GM18861 (cell line): ENCODE measurements at regions not wholly inside any gene's neighbourhood (a gene's known extent, or its start where the extent isn't known, plus 50 kb on each side); places are given as distances from the start of the nearest gene placed in this dataset.

Experiments used
- ATAC-seq: cut with Tn5 transposase; IDR thresholded peaks from one replicate; pipeline ENCODE4 v1.9.1; 2021; ENCODE audit not compliant: unreplicated experiment

- ATAC-seq = no peak
These were observed 77.4 kb downstream of the PSMG1 start for GRCh38 chr21:39105836-39106235.

GRCh38 chr21:39105341-39105765, 77.9 kb downstream of the PSMG1 start:
- ATAC-seq = no peak

- no peak for ATAC-seq
These were observed 78.3 kb downstream of the PSMG1 start for GRCh38 chr21:39104911-39105310.

GRCh38 chr21:39103689-39104088, 79.6 kb downstream of the PSMG1 start:
- no peak for ATAC-seq

GRCh38 chr21:39099859-39100258, 83.4 kb downstream of the PSMG1 start:
- no peak for ATAC-seq

GRCh38 chr21:39098696-39099200, 84.5 kb downstream of the PSMG1 start:
- no peak for ATAC-seq

- ATAC-seq = no peak
These were observed 85.3 kb downstream of the PSMG1 start for GRCh38 chr21:39097981-39098380.

GRCh38 chr21:39097335-39097861, 85.9 kb downstream of the PSMG1 start:
- ATAC-seq = no peak

GRCh38 chr21:39096754-39097153, 86.5 kb downstream of the PSMG1 start:
- no peak for ATAC-seq

GRCh38 chr21:39095681-39096080, 87.6 kb downstream of the PSMG1 start:
- ATAC-seq = no peak

- no peak for ATAC-seq
These were observed 88.2 kb downstream of the PSMG1 start for GRCh38 chr21:39094847-39095579.

GRCh38 chr21:39094087-39094780, 89.0 kb downstream of the PSMG1 start:
- ATAC-seq = no peak

- no peak for ATAC-seq
These were observed 89.7 kb downstream of the PSMG1 start for GRCh38 chr21:39093526-39093925.

- no peak for ATAC-seq
These were observed 94.3 kb downstream of the PSMG1 start for GRCh38 chr21:39088831-39089380.

- no peak for ATAC-seq
These were observed 95.2 kb downstream of the PSMG1 start for GRCh38 chr21:39088031-39088370.

- no peak for ATAC-seq
These were observed 95.8 kb downstream of the PSMG1 start for GRCh38 chr21:39087238-39088030.

- ATAC-seq = no peak
These were observed 96.7 kb downstream of the PSMG1 start for GRCh38 chr21:39086547-39086946.

GRCh38 chr21:39085843-39086405, 97.3 kb downstream of the PSMG1 start:
- ATAC-seq = no peak

- no peak for ATAC-seq
These were observed 98.1 kb downstream of the PSMG1 start for GRCh38 chr21:39084979-39085729.

- no peak for ATAC-seq
These were observed 99.2 kb downstream of the PSMG1 start for GRCh38 chr21:39084073-39084472.
